T-helper 2 cell (primary cell): ENCODE measurements at regions not wholly inside any gene's neighbourhood (a gene's known extent, or its start where the extent isn't known, plus 50 kb on each side); places are given as distances from the start of the nearest gene placed in this dataset.
"Not testable (repeated sequence)": the region's sequence is repeated elsewhere in the genome, so short reads cannot be mapped to it uniquely, and the experiment has no call there.

Experiments used
- DNase-seq, 5 experiments: peaks; one replicate each; pipeline versions ENCODE4 v3.0.0 to v3.0.0-alpha.2; 2012 to 2022

GRCh38 chr5:100983601-100984000 lies 80.5 kb upstream of the ST8SIA4 start:
- DNase-seq = not testable (repeated sequence)

GRCh38 chr5:100974082-100974481 lies 71.0 kb upstream of the ST8SIA4 start:
- DNase-seq = no peak

- no peak for DNase-seq
Measured at GRCh38 chr5:100970646-100971255, 67.7 kb upstream of the ST8SIA4 start.

- DNase-seq = no peak
Measured at GRCh38 chr5:100965291-100965690, 62.2 kb upstream of the ST8SIA4 start.
